H1 (cell line): ENCODE measurements at regions not wholly inside any gene's neighbourhood (a gene's known extent, or its start where the extent isn't known, plus 50 kb on each side); places are given as distances from the start of the nearest gene placed in this dataset.

Source experiments
- CREB1 ChIP-seq: IDR thresholded peaks from 2 replicates; pipeline ENCODE4 v1.6.1; 2012; ENCODE audit warnings: inconsistent platforms
- CTCF ChIP-seq, 3 experiments: IDR thresholded peaks; 1 replicate in 2 of 3; 2 replicates in 1 of 3; pipeline versions ENCODE4 v1.5.1 to v1.6.1; 2011; ENCODE audit warnings: low read length in 3 of 3, mild to moderate bottlenecking in 3 of 3, inconsistent platforms in 2 of 3, low read depth in 1 of 3, moderate library complexity in 1 of 3; ENCODE audit not compliant: insufficient read depth in 1 of 3; ENCODE audit errors: control extremely low read depth in 1 of 3
- EP300 ChIP-seq, 2 experiments: IDR thresholded peaks; 1 replicate in 1 of 2; 2 replicates in 1 of 2; pipeline ENCODE4 v1.6.1; 2011 to 2012; ENCODE audit warnings: low read depth in 2 of 2, low read length in 2 of 2, mild to moderate bottlenecking in 2 of 2, borderline replicate concordance in 1 of 2, inconsistent platforms in 1 of 2, moderate library complexity in 1 of 2
- POLR2A ChIP-seq, 2 experiments: IDR thresholded peaks; 1 replicate in 1 of 2; 2 replicates in 1 of 2; pipeline ENCODE4 v1.6.1; 2011; ENCODE audit warnings: low read depth in 2 of 2, low read length in 2 of 2, mild to moderate bottlenecking in 2 of 2; ENCODE audit errors: control extremely low read depth in 1 of 2
- SP1 ChIP-seq: IDR thresholded peaks from 2 replicates; pipeline ENCODE4 v1.6.1; 2011; ENCODE audit warnings: low read depth, low read length
- TAF1 ChIP-seq: IDR thresholded peaks from 2 replicates; pipeline ENCODE4 v1.6.1; 2011; ENCODE audit warnings: mild to moderate bottlenecking, low read depth, low read length
- TCF12 ChIP-seq: IDR thresholded peaks from 2 replicates; pipeline ENCODE4 v1.6.1; 2011; ENCODE audit warnings: low read depth, mild to moderate bottlenecking, low read length
- YY1 ChIP-seq: IDR thresholded peaks from 2 replicates; pipeline ENCODE4 v1.6.1; 2011; ENCODE audit warnings: low read depth, mild to moderate bottlenecking, low read length

GRCh38 chr4:138347561-138347960, 105.4 kb upstream of the SLC7A11 start:
- no peak for TF ChIP-seq POLR2A (IDR thresholded peaks at IDR 0.05; ENCODE audit: control extremely low read depth in 1 of 2, low read depth in 2 of 2, low read length in 2 of 2)
- no peak for TF ChIP-seq EP300 (IDR thresholded peaks at IDR 0.05; ENCODE audit: borderline replicate concordance in 1 of 2, low read depth in 2 of 2, low read length in 2 of 2)
- no peak for TF ChIP-seq SP1
- TF ChIP-seq CTCF (IDR thresholded peaks at IDR 0.05; ENCODE audit: control extremely low read depth in 1 of 3, insufficient read depth in 1 of 3, low read depth in 1 of 3, low read length in 3 of 3): no peak
- TF ChIP-seq TCF12: no peak
- no peak for TF ChIP-seq CREB1
- TF ChIP-seq TAF1: no peak
- no peak for TF ChIP-seq YY1
